GM12878 (cell line): ENCODE measurements at regions not wholly inside any gene's neighbourhood (a gene's known extent, or its start where the extent isn't known, plus 50 kb on each side); places are given as distances from the start of the nearest gene placed in this dataset.

Experiments used
- ATAC-seq: fragments of 200-7000 bp; cut with Tn5 transposase; 3 replicates; pipeline ENCODE4 v1.9.1; 2020; ENCODE audit warnings: mild to moderate bottlenecking, moderate library complexity
- BruUV-seq: library from RNA; stranded (reverse); fragments of 400-500 nt; replicated peaks from 2 replicates; lab custom pipeline; 2021; lab: Mats Ljungman, UMichigan
- CTCF ChIA-PET: fragments of 300-600 bp; sonication (Branson Sonifier 250); formaldehyde crosslinking; extraction: SDS; loops from one replicate; lab custom pipeline; 2021; ENCODE audit warnings: inconsistent platforms; lab: Yijun Ruan, JAX
- POLR2A ChIA-PET: fragments of 350-600 bp; formaldehyde crosslinking; extraction: SDS; loops from one replicate; lab custom pipeline; 2021; ENCODE audit warnings: inconsistent platforms; lab: Charles Lee
- RAD21 ChIA-PET: fragments of 300-600 bp; sonication (Branson Sonifier 250); formaldehyde crosslinking; loops from one replicate; lab custom pipeline; 2023; ENCODE audit warnings: antibody characterized with exemption; ENCODE audit not compliant: unreplicated experiment; lab: Charles Lee
- SMC1A ChIA-PET: fragments of 300-600 bp; sonication (Branson Sonifier 250); formaldehyde crosslinking; loops from one replicate; lab custom pipeline; 2023; ENCODE audit not compliant: unreplicated experiment, uncharacterized antibody; lab: Charles Lee
- DNase-seq: peaks from one replicate; pipeline ENCODE4 v3.0.0-alpha.2; 2011; ENCODE audit warnings: low read depth, low spot score
- FAIRE-seq: peaks from 3 replicates; lab custom pipeline; 2011; peaks lifted over from hg19 to GRCh38; lab: Jason Lieb, UNC
- H2AFZ ChIP-seq: 2 replicates; pipeline ENCODE4 v1.6.0; 2011; ENCODE audit warnings: low read depth, low read length, control low read depth; ENCODE audit not compliant: control insufficient read depth
- H3K27ac ChIP-seq: 2 replicates; pipeline ENCODE4 v1.5.1; 2011; ENCODE audit warnings: control low read depth; ENCODE audit not compliant: control insufficient read depth, insufficient read depth
- H3K27me3 ChIP-seq, 2 experiments: replicated peaks in 1 of 2; 2 replicates each; pipeline versions ENCODE4 v1.6.0 to v1.6.1; 2011; ENCODE audit warnings: low read length in 1 of 2; ENCODE audit not compliant: control insufficient read depth in 2 of 2, insufficient read depth in 2 of 2
- H3K36me3 ChIP-seq, 2 experiments: 2 replicates each; pipeline ENCODE4 v1.5.1; 2011; ENCODE audit warnings: low read length in 1 of 2; ENCODE audit not compliant: control insufficient read depth in 2 of 2, insufficient read depth in 2 of 2
- H3K4me1 ChIP-seq: 2 replicates; pipeline ENCODE4 v1.6.1; 2011; ENCODE audit warnings: mild to moderate bottlenecking, low read length, moderate library complexity, mixed read lengths; ENCODE audit not compliant: control insufficient read depth, insufficient read depth
- H3K4me2 ChIP-seq: 2 replicates; pipeline ENCODE4 v1.6.0; 2011; ENCODE audit warnings: control low read depth; ENCODE audit not compliant: control insufficient read depth, insufficient read depth
- H3K4me3 ChIP-seq: fragments of 200-600 bp; sonication (generic); 2 replicates; pipeline ENCODE4 v1.5.1; 2016
- H3K79me2 ChIP-seq: 2 replicates; pipeline ENCODE4 v1.6.0; 2011; ENCODE audit warnings: low read length; ENCODE audit not compliant: control insufficient read depth, insufficient read depth
- H3K9ac ChIP-seq: 2 replicates; pipeline ENCODE4 v1.8.0; 2011; ENCODE audit warnings: low read length, control low read depth, mixed read lengths; ENCODE audit not compliant: control insufficient read depth, insufficient read depth
- H3K9me3 ChIP-seq: replicated peaks from 3 replicates; pipeline ENCODE4 v1.5.1; 2011; ENCODE audit warnings: mild to moderate bottlenecking, low read length; ENCODE audit not compliant: control insufficient read depth, insufficient read depth
- H4K20me1 ChIP-seq: 2 replicates; pipeline ENCODE4 v1.6.0; 2011; ENCODE audit not compliant: control insufficient read depth, insufficient read depth
- EED ChIP-seq: sonication (generic); IDR thresholded peaks from 2 replicates; pipeline ENCODE4 v1.6.1; 2016; ENCODE audit warnings: antibody characterized with exemption, low read depth
- HDAC2 ChIP-seq: fragments of 200-600 bp; sonication (generic); IDR thresholded peaks from 2 replicates; pipeline ENCODE4 v1.6.1; 2017
- POLR2AphosphoS5 ChIP-seq: IDR thresholded peaks from 2 replicates; pipeline ENCODE4 v1.6.1; 2011; ENCODE audit warnings: mild to moderate bottlenecking, low read length, inconsistent platforms
- SREBF2 ChIP-seq: IDR thresholded peaks from 2 replicates; pipeline ENCODE4 v1.6.1; 2012; ENCODE audit warnings: mild to moderate bottlenecking, low read length
- WGBS: methylation state at CpG from one replicate; pipeline ENCODE4 v1.1.6; 2016; ENCODE audit warnings: low lambda C conversion rate; ENCODE audit not compliant: insufficient replicate concordance, insufficient coverage; ENCODE audit errors: missing lambda C conversion rate; 5-methylcytosine and 5-hydroxymethylcytosine counted together
- in situ Hi-C: fragments of 300-500 bp; cut with MboI; formaldehyde crosslinking; loops from 9 replicates; pipeline ENCODE4 v1.14.3; 2018; ENCODE audit warnings: mixed read lengths
- intact Hi-C: fragments of 100-400 bp; cut with micrococcal nuclease; formaldehyde crosslinking; loops from one replicate; pipeline ENCODE4 v1.14.2; 2022; ENCODE audit not compliant: unreplicated experiment
- TF ChIP-seq, protein P1 (sequence below): IDR thresholded peaks from 2 replicates; pipeline ENCODE4 v1.6.1; 2012; ENCODE audit warnings: low read depth, low read length, improper control_type of control experiment
- TF ChIP-seq, protein P2 (sequence below): fragments of 450-650 bp; IDR thresholded peaks from 2 replicates; pipeline ENCODE4 v1.6.1; 2018; ENCODE audit warnings: borderline replicate concordance, mild to moderate bottlenecking; ENCODE audit not compliant: partially characterized antibody
- TF ChIP-seq, protein P3 (sequence below): IDR thresholded peaks from 2 replicates; pipeline ENCODE4 v1.6.1; 2011; ENCODE audit warnings: borderline replicate concordance, low read depth, mild to moderate bottlenecking, moderate library complexity, mixed read lengths, low read length; ENCODE audit not compliant: insufficient read depth; ENCODE audit errors: extremely low read length

DNA sequence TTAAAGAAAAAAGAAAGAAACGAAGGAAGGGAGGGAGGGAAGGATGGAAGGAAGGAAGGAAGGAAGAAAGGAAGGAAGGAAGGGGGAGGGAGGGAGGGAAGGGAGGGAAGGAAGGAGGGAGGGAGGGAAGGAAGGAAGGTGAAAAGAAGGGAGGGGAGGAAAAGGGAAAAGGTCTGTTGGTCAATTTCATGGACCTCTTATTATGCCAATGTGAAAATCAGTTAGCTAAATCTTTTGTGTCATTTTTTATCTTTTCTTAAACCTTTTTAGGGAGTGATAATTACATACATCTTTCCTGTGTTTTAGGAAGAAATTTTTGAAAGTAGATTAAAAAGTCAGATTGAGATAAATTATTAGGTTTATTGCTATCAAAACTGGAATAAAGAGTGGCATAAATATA is 670.2 kb upstream of the CITED2 start:
- in situ Hi-C loops, result no loop called here
- Histone ChIP-seq H3K36me3 (no peaks in the 10 kb centered on the region), H3K79me2 (no peaks in the 10 kb centered on the region), H3K9ac (no peak overlapping the region), H3K4me3 (no peak overlapping the region), H3K27ac (no peak overlapping the region), H3K4me1 (no peaks in the 10 kb centered on the region), H4K20me1 (no peaks in the 10 kb centered on the region), H3K27me3 (no peaks in the 10 kb centered on the region), H3K4me2 (no peak overlapping the region), H2AFZ (no peak overlapping the region), H3K9me3 (no peaks in the 10 kb centered on the region)
- CTCF ChIA-PET, result interaction anchor here (1.1 kb wide), 1 partner anchor 13 kb away, joined by 3 read pairs; no protein-coding TSS in a partner anchor
- ATAC-seq (no peak), FAIRE-seq (no peak), DNase-seq (no peak)
- no TSS peak for BruUV-seq
- POLR2A ChIA-PET, result no interaction called here
- WGBS, result no CpG with 5 or more reads among the region's 1 CpG
- TF ChIP-seq, protein P1, sequence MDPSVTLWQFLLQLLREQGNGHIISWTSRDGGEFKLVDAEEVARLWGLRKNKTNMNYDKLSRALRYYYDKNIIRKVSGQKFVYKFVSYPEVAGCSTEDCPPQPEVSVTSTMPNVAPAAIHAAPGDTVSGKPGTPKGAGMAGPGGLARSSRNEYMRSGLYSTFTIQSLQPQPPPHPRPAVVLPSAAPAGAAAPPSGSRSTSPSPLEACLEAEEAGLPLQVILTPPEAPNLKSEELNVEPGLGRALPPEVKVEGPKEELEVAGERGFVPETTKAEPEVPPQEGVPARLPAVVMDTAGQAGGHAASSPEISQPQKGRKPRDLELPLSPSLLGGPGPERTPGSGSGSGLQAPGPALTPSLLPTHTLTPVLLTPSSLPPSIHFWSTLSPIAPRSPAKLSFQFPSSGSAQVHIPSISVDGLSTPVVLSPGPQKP, result no peak
- TF ChIP-seq POLR2AphosphoS5 (no peak), EED (no peak), HDAC2 (no peak), SREBF2 (no peak)
- TF ChIP-seq, protein P2, sequence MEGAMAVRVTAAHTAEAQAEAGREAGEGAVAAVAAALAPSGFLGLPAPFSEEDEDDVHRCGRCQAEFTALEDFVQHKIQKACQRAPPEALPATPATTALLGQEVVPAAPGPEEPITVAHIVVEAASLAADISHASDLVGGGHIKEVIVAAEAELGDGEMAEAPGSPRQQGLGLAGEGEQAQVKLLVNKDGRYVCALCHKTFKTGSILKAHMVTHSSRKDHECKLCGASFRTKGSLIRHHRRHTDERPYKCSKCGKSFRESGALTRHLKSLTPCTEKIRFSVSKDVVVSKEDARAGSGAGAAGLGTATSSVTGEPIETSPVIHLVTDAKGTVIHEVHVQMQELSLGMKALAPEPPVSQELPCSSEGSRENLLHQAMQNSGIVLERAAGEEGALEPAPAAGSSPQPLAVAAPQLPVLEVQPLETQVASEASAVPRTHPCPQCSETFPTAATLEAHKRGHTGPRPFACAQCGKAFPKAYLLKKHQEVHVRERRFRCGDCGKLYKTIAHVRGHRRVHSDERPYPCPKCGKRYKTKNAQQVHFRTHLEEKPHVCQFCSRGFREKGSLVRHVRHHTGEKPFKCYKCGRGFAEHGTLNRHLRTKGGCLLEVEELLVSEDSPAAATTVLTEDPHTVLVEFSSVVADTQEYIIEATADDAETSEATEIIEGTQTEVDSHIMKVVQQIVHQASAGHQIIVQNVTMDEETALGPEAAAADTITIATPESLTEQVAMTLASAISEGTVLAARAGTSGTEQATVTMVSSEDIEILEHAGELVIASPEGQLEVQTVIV, result no peak
- TF ChIP-seq, protein P3, sequence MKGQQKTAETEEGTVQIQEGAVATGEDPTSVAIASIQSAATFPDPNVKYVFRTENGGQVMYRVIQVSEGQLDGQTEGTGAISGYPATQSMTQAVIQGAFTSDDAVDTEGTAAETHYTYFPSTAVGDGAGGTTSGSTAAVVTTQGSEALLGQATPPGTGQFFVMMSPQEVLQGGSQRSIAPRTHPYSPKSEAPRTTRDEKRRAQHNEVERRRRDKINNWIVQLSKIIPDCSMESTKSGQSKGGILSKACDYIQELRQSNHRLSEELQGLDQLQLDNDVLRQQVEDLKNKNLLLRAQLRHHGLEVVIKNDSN, result no peak
- intact Hi-C loops, result no loop called here
- RAD21 ChIA-PET, result no interaction called here
- SMC1A ChIA-PET, result interaction anchor here (1.0 to 1.4 kb wide), 2 partner anchors 11 to 672 kb away, joined by 4 read pairs; no protein-coding TSS in a partner anchor
